ENCODE measurements at regions not wholly inside any gene's neighbourhood (a gene's known extent, or its start where the extent isn't known, plus 50 kb on each side); places are given as distances from the start of the nearest gene placed in this dataset.

- H3K4me3 Mint-ChIP-seq (ENCODE audit: unreplicated experiment): no peak overlapping the region
- H2AFZ ChIP-seq (ENCODE audit: low read depth, low read length): no peak overlapping the region
- no peak overlapping the region for H3K27ac Mint-ChIP-seq (ENCODE audit: unreplicated experiment)
- H3K4me2 ChIP-seq (ENCODE audit: low read length): no peak overlapping the region
- no peaks in the 10 kb centered on the region for H3K79me2 ChIP-seq (ENCODE audit: insufficient read depth, low read length)
- H3K4me1 ChIP-seq (ENCODE audit: insufficient read depth, low read length): no peaks in the 10 kb centered on the region
- H3K4me3 ChIP-seq (ENCODE audit: insufficient read depth, low read depth, low read length): no peak overlapping the region
- no peaks in the 10 kb centered on the region for H3K36me3 ChIP-seq (ENCODE audit: insufficient read depth, low read length)
- H3K9me3 ChIP-seq (ENCODE audit: insufficient read depth, low read depth, low read length): no peaks in the 10 kb centered on the region
- no peak overlapping the region for H3K27ac ChIP-seq (ENCODE audit: low read depth, low read length)
- H3K9me3 Mint-ChIP-seq (ENCODE audit: unreplicated experiment): no peaks in the 10 kb centered on the region
- H3K9ac ChIP-seq (ENCODE audit: low read length): no peak overlapping the region
- DNase-seq (ENCODE audit: low read depth) (no peak), FAIRE-seq (no peak)
- H3K27me3 Mint-ChIP-seq (ENCODE audit: low read depth, unreplicated experiment): no peaks in the 10 kb centered on the region
- no peaks in the 10 kb centered on the region for H4K20me1 ChIP-seq (ENCODE audit: insufficient read depth, low read length)
- no peaks in the 10 kb centered on the region for H3K36me3 Mint-ChIP-seq (ENCODE audit: low read depth, unreplicated experiment)
- H3K27me3 ChIP-seq (ENCODE audit: insufficient read depth, low read length): no peaks in the 10 kb centered on the region
- H3K4me1 Mint-ChIP-seq (ENCODE audit: low read depth, unreplicated experiment): no peaks in the 10 kb centered on the region
- TF ChIP-seq EZH2 (IDR thresholded peaks at IDR 0.05; ENCODE audit: insufficient read depth, low read length): no peak
- TF ChIP-seq CTCF (IDR thresholded peaks at IDR 0.05; ENCODE audit: insufficient read depth, low read depth, low read length): no peak
Observed at GRCh38 chr4:124525524-124525923, 187.0 kb downstream of the ANKRD50 start.

- no peaks in the 10 kb centered on the region for H3K36me3 Mint-ChIP-seq (ENCODE audit: low read depth, unreplicated experiment)
- H2AFZ ChIP-seq (ENCODE audit: low read depth, low read length): no peak overlapping the region
- H3K27me3 Mint-ChIP-seq (ENCODE audit: low read depth, unreplicated experiment): no peaks in the 10 kb centered on the region
- H4K20me1 ChIP-seq (ENCODE audit: insufficient read depth, low read length): no peaks in the 10 kb centered on the region
- H3K4me1 Mint-ChIP-seq (ENCODE audit: low read depth, unreplicated experiment): no peaks in the 10 kb centered on the region
- no peak for TF ChIP-seq CTCF (IDR thresholded peaks at IDR 0.05; ENCODE audit: insufficient read depth, low read depth, low read length)
- TF ChIP-seq EZH2 (IDR thresholded peaks at IDR 0.05; ENCODE audit: insufficient read depth, low read length): no peak
- H3K27ac ChIP-seq (ENCODE audit: low read depth, low read length): no peak overlapping the region
- H3K27ac Mint-ChIP-seq (ENCODE audit: unreplicated experiment): no peak overlapping the region
- no peaks in the 10 kb centered on the region for H3K36me3 ChIP-seq (ENCODE audit: insufficient read depth, low read length)
- no peak overlapping the region for H3K4me3 Mint-ChIP-seq (ENCODE audit: unreplicated experiment)
- DNase-seq (ENCODE audit: low read depth): no peak
- H3K79me2 ChIP-seq (ENCODE audit: insufficient read depth, low read length): no peaks in the 10 kb centered on the region
- no peak overlapping the region for H3K4me3 ChIP-seq (ENCODE audit: insufficient read depth, low read depth, low read length)
- H3K9me3 ChIP-seq (ENCODE audit: insufficient read depth, low read depth, low read length): no peaks in the 10 kb centered on the region
- no peak overlapping the region for H3K4me2 ChIP-seq (ENCODE audit: low read length)
- no peak for FAIRE-seq
- no peak overlapping the region for H3K9ac ChIP-seq (ENCODE audit: low read length)
- no peaks in the 10 kb centered on the region for H3K4me1 ChIP-seq (ENCODE audit: insufficient read depth, low read length)
- no peaks in the 10 kb centered on the region for H3K9me3 Mint-ChIP-seq (ENCODE audit: unreplicated experiment)
- no peaks in the 10 kb centered on the region for H3K27me3 ChIP-seq (ENCODE audit: insufficient read depth, low read length)
Observed at GRCh38 chr4:124526331-124526730, 186.2 kb downstream of the ANKRD50 start.

GRCh38 chr4:124526769-124527168 is 185.8 kb downstream of the ANKRD50 start:
- Mint-ChIP-seq H3K27me3 (ENCODE audit: low read depth, unreplicated experiment) (no peaks in the 10 kb centered on the region), H3K27ac (ENCODE audit: unreplicated experiment) (no peak overlapping the region), H3K4me3 (ENCODE audit: unreplicated experiment) (no peak overlapping the region), H3K9me3 (ENCODE audit: unreplicated experiment) (no peaks in the 10 kb centered on the region), H3K36me3 (ENCODE audit: low read depth, unreplicated experiment) (no peaks in the 10 kb centered on the region), H3K4me1 (ENCODE audit: low read depth, unreplicated experiment) (no peaks in the 10 kb centered on the region)
- no peak overlapping the region for H3K27ac ChIP-seq (ENCODE audit: low read depth, low read length)
- TF ChIP-seq EZH2 (IDR thresholded peaks at IDR 0.05; ENCODE audit: insufficient read depth, low read length) (no peak), CTCF (IDR thresholded peaks at IDR 0.05; ENCODE audit: insufficient read depth, low read depth, low read length) (no peak)
- no peak for FAIRE-seq
- H3K4me2 ChIP-seq (ENCODE audit: low read length): no peak overlapping the region
- no peaks in the 10 kb centered on the region for H3K4me1 ChIP-seq (ENCODE audit: insufficient read depth, low read length)
- no peaks in the 10 kb centered on the region for H4K20me1 ChIP-seq (ENCODE audit: insufficient read depth, low read length)
- H2AFZ ChIP-seq (ENCODE audit: low read depth, low read length): no peak overlapping the region
- H3K27me3 ChIP-seq (ENCODE audit: insufficient read depth, low read length): no peaks in the 10 kb centered on the region
- DNase-seq (ENCODE audit: low read depth): no peak
- no peaks in the 10 kb centered on the region for H3K79me2 ChIP-seq (ENCODE audit: insufficient read depth, low read length)
- H3K9me3 ChIP-seq (ENCODE audit: insufficient read depth, low read depth, low read length): no peaks in the 10 kb centered on the region
- H3K9ac ChIP-seq (ENCODE audit: low read length): no peak overlapping the region
- H3K4me3 ChIP-seq (ENCODE audit: insufficient read depth, low read depth, low read length): no peak overlapping the region
- H3K36me3 ChIP-seq (ENCODE audit: insufficient read depth, low read length): no peaks in the 10 kb centered on the region
